AG09309 (cell line): ENCODE measurements at regions not wholly inside any gene's neighbourhood (a gene's known extent, or its start where the extent isn't known, plus 50 kb on each side); places are given as distances from the start of the nearest gene placed in this dataset.

Experiments
- DNase-seq: peaks from one replicate; pipeline ENCODE4 v3.0.0-alpha.2; 2010; ENCODE audit warnings: low read depth
- H3K4me3 ChIP-seq: 2 replicates; pipeline ENCODE4 v1.5.1; 2011; ENCODE audit warnings: mild to moderate bottlenecking, low read depth, low read length, moderate library complexity; ENCODE audit not compliant: control insufficient read depth
- CTCF ChIP-seq: IDR thresholded peaks from 2 replicates; pipeline ENCODE4 v1.5.1; 2011; ENCODE audit warnings: mild to moderate bottlenecking, low read depth, low read length, inconsistent platforms; ENCODE audit not compliant: insufficient read depth, control insufficient read depth; ENCODE audit errors: missing control alignments

- no peak for TF ChIP-seq CTCF
- DNase-seq = no peak
- H3K4me3 ChIP-seq = no peak overlapping the region
These were observed 979.0 kb downstream of the EFNA5 start for GRCh38 chr5:106691701-106692100.

GRCh38 chr5:106690585-106690984, 980.2 kb downstream of the EFNA5 start:
- no peak for DNase-seq
- no peak for TF ChIP-seq CTCF

GRCh38 chr5:106680330-106680729, 990.4 kb downstream of the EFNA5 start:
- H3K4me3 ChIP-seq = no peak overlapping the region
- no peak for TF ChIP-seq CTCF
- DNase-seq = no peak

More at GRCh38 chr5:106690585-106690984, 980.2 kb downstream of the EFNA5 start:
- no peak overlapping the region for H3K4me3 ChIP-seq

DNA sequence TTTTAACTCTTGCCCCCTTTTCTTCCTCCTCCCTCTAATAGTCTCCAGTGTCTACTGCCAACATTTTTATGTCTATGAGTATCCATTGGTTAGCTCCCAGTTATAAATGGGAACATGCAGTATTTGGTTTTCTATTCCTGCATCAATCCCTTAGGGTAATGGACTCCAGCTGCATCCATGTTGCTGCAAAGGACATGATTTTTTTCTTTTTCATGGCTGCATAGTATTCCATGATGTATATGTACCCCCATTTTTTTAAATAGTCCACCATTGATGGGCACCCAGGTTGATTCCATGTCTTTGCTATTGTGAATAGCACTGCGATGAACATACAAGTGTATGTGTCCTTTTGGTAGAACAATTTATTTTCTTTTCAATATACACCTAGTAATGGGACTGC, 993.7 kb downstream of the EFNA5 start:
- TF ChIP-seq CTCF = no peak
- no peak for DNase-seq
- no peak overlapping the region for H3K4me3 ChIP-seq

GRCh38 chr5:106675687-106676086, 995.0 kb downstream of the EFNA5 start:
- TF ChIP-seq CTCF = no peak
- H3K4me3 ChIP-seq = no peak overlapping the region
- no peak for DNase-seq

GRCh38 chr5:106673941-106674340, 996.8 kb downstream of the EFNA5 start:
- DNase-seq = no peak
- no peak overlapping the region for H3K4me3 ChIP-seq
- no peak for TF ChIP-seq CTCF

- DNase-seq = no peak
- no peak for TF ChIP-seq CTCF
- H3K4me3 ChIP-seq = no peak overlapping the region
These were observed 1008.9 kb downstream of the EFNA5 start for GRCh38 chr5:106661866-106662265.
